GM12872 (cell line): ENCODE measurements at regions not wholly inside any gene's neighbourhood (a gene's known extent, or its start where the extent isn't known, plus 50 kb on each side); places are given as distances from the start of the nearest gene placed in this dataset.

Experiments
- CTCF ChIP-seq: IDR thresholded peaks from 3 replicates; pipeline ENCODE4 v1.5.1; 2011; ENCODE audit warnings: low read depth, mild to moderate bottlenecking, low read length, moderate library complexity; ENCODE audit not compliant: insufficient read depth

GRCh38 chr7:19920166-19920565 lies 146.7 kb upstream of the TMEM196 start:
- TF ChIP-seq CTCF = no peak

- no peak for TF ChIP-seq CTCF
Observed at GRCh38 chr7:19919261-19920095, 146.1 kb upstream of the TMEM196 start.

GRCh38 chr7:19916046-19916445 lies 142.6 kb upstream of the TMEM196 start:
- TF ChIP-seq CTCF = no peak

- no peak for TF ChIP-seq CTCF
Observed at GRCh38 chr7:19915596-19915995, 142.2 kb upstream of the TMEM196 start.

- TF ChIP-seq CTCF = no peak
Observed at GRCh38 chr7:19914866-19915265, 141.4 kb upstream of the TMEM196 start.

GRCh38 chr7:19900118-19900517 lies 126.7 kb upstream of the TMEM196 start:
- TF ChIP-seq CTCF = no peak

GRCh38 chr7:19899529-19899928 lies 126.1 kb upstream of the TMEM196 start:
- TF ChIP-seq CTCF = no peak
